Thoracic aorta (tissue), 2 donors: ENCODE measurements at regions not wholly inside any gene's neighbourhood (a gene's known extent, or its start where the extent isn't known, plus 50 kb on each side); places are given as distances from the start of the nearest gene placed in this dataset.

ENCODE experiments used
- ATAC-seq: fragments of 150-250 bp; one replicate; pipeline ENCODE4 v1.8.0; 2017; ENCODE audit warnings: low read depth; ENCODE audit not compliant: insufficient number of reproducible peaks, low FRiP score
- DNase-seq: peaks from one replicate; pipeline ENCODE4 v3.0.0-alpha.2; 2020; ENCODE audit warnings: low spot score
- H3K27ac ChIP-seq, 2 donors: fragments of 200-600 bp; sonication (generic); 1 replicate in 1 of 2; 2 replicates in 1 of 2; pipeline ENCODE4 v1.5.1; 2016; ENCODE audit warnings: mild to moderate bottlenecking in 2 of 2, moderate library complexity in 2 of 2
- H3K27me3 ChIP-seq: fragments of 200-600 bp; sonication (generic); replicated peaks from 2 replicates; pipeline ENCODE4 v1.6.0; 2016; ENCODE audit warnings: mild to moderate bottlenecking; ENCODE audit not compliant: insufficient read depth
- H3K36me3 ChIP-seq: fragments of 200-600 bp; sonication (generic); one replicate; pipeline ENCODE4 v1.5.1; 2016
- H3K4me1 ChIP-seq, 2 donors: fragments of 200-600 bp; sonication (generic); 1 replicate in 1 of 2; 2 replicates in 1 of 2; pipeline versions ENCODE4 v1.5.1 to v1.6.0; 2016; ENCODE audit warnings: low read depth in 2 of 2, mild to moderate bottlenecking in 1 of 2; ENCODE audit not compliant: control insufficient read depth in 1 of 2
- H3K4me3 ChIP-seq: fragments of 200-600 bp; sonication (generic); 2 replicates; pipeline ENCODE4 v1.5.1; 2016; ENCODE audit warnings: mild to moderate bottlenecking
- H3K9me3 ChIP-seq: fragments of 200-600 bp; sonication (generic); 2 replicates; pipeline ENCODE4 v1.5.1; 2016
- TF ChIP-seq, protein P1 (sequence below): fragments of 200-600 bp; sonication (generic); IDR thresholded peaks from one replicate; pipeline ENCODE4 v1.5.1; 2019; ENCODE audit warnings: antibody characterized with exemption

- no peak overlapping the region for H3K27ac ChIP-seq
- ATAC-seq = no peak
- TF ChIP-seq, protein P1, sequence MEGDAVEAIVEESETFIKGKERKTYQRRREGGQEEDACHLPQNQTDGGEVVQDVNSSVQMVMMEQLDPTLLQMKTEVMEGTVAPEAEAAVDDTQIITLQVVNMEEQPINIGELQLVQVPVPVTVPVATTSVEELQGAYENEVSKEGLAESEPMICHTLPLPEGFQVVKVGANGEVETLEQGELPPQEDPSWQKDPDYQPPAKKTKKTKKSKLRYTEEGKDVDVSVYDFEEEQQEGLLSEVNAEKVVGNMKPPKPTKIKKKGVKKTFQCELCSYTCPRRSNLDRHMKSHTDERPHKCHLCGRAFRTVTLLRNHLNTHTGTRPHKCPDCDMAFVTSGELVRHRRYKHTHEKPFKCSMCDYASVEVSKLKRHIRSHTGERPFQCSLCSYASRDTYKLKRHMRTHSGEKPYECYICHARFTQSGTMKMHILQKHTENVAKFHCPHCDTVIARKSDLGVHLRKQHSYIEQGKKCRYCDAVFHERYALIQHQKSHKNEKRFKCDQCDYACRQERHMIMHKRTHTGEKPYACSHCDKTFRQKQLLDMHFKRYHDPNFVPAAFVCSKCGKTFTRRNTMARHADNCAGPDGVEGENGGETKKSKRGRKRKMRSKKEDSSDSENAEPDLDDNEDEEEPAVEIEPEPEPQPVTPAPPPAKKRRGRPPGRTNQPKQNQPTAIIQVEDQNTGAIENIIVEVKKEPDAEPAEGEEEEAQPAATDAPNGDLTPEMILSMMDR = no peak
- peaks cover 5% of the 10 kb centered on the region for H3K9me3 ChIP-seq
- no peak overlapping the region for H3K4me3 ChIP-seq
- DNase-seq = no peak
- no peaks in the 10 kb centered on the region for H3K36me3 ChIP-seq
- no peaks in the 10 kb centered on the region for H3K27me3 ChIP-seq
- peaks cover 4 to 7% of the 10 kb centered on the region in 2 donors for H3K4me1 ChIP-seq
These were observed 69.7 kb upstream of the SIRPA start for GRCh38 chr20:1825507-1825906.

DNA sequence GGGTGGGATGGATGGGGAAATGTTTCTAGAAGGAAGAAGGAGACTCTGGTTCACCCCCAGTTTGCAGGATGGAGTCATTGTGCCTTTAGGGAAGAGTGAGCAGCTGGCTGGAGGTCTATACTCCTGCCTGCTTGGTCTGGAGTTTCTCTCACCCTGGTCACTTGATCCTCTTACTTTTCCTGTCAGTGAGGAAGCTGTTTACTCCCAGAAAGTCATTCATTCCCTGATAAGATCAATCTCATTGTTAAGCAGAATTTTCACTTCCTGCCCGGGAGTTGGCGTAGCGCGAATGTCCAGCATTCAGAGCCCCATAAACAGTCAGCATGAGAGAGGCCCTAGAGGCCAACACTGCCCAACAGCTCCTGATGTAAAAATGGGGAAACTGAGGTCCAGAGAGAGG lies 70.4 kb upstream of the SIRPA start:
- no peaks in the 10 kb centered on the region for H3K36me3 ChIP-seq
- no peak overlapping the region for H3K4me3 ChIP-seq
- H3K27ac ChIP-seq = no peak overlapping the region
- TF ChIP-seq, protein P1 = no peak
- no peak for ATAC-seq
- no peaks in the 10 kb centered on the region for H3K27me3 ChIP-seq
- peaks cover 2 to 6% of the 10 kb centered on the region in 2 donors for H3K4me1 ChIP-seq
- peaks cover 5% of the 10 kb centered on the region for H3K9me3 ChIP-seq
- DNase-seq = no peak

- no peak for ATAC-seq
- Histone ChIP-seq H3K36me3 (no peaks in the 10 kb centered on the region), H3K4me1 (peaks cover 8 to 12% of the 10 kb centered on the region in 2 donors), H3K27me3 (no peaks in the 10 kb centered on the region), H3K4me3 (no peak overlapping the region), H3K9me3 (peaks cover 5% of the 10 kb centered on the region), H3K27ac (no peak overlapping the region)
- no peak for DNase-seq
- TF ChIP-seq, protein P1 = no peak
These were observed 71.0 kb upstream of the SIRPA start for GRCh38 chr20:1824181-1824580.

- Histone ChIP-seq H3K9me3 (peaks cover 5% of the 10 kb centered on the region), H3K27ac (no peak overlapping the region), H3K4me1 (peaks cover 8 to 19% of the 10 kb centered on the region in 2 donors), H3K4me3 (no peak overlapping the region), H3K27me3 (no peaks in the 10 kb centered on the region), H3K36me3 (no peaks in the 10 kb centered on the region)
- DNase-seq = no peak
- no peak for ATAC-seq
- TF ChIP-seq, protein P1 = no peak
These were observed 71.8 kb upstream of the SIRPA start for GRCh38 chr20:1823450-1823844.

- Histone ChIP-seq H3K36me3 (no peaks in the 10 kb centered on the region), H3K27me3 (no peaks in the 10 kb centered on the region), H3K9me3 (peaks cover 5% of the 10 kb centered on the region), H3K4me1 (peaks cover 9 to 25% of the 10 kb centered on the region in 2 donors), H3K27ac (no peak overlapping the region), H3K4me3 (no peak overlapping the region)
- TF ChIP-seq, protein P1 = no peak
- DNase-seq = no peak
- ATAC-seq = no peak
These were observed 72.4 kb upstream of the SIRPA start for GRCh38 chr20:1822564-1823449.
